HepG2 (cell line): ENCODE measurements at regions not wholly inside any gene's neighbourhood (a gene's known extent, or its start where the extent isn't known, plus 50 kb on each side); places are given as distances from the start of the nearest gene placed in this dataset.

Experiments used
- ATAC-seq: fragments of 200-7000 bp; cut with Tn5 transposase; 3 replicates; pipeline ENCODE4 v1.9.1; 2020; ENCODE audit warnings: mild to moderate bottlenecking, moderate library complexity
- BruUV-seq: library from RNA; stranded (reverse); fragments of 400-500 nt; replicated peaks from 2 replicates; lab custom pipeline; 2021; lab: Mats Ljungman, UMichigan
- CTCF ChIA-PET: fragments of 300-600 bp; formaldehyde crosslinking; extraction: SDS; loops from one replicate; lab custom pipeline; 2021; ENCODE audit warnings: low total read pairs, inconsistent platforms, low intra/inter-chr PET ratio; lab: Yijun Ruan, JAX
- POLR2A ChIA-PET: fragments of 350-600 bp; sonication (Branson Sonifier 250); formaldehyde crosslinking; loops from one replicate; lab custom pipeline; 2020; ENCODE audit warnings: antibody characterized with exemption, inconsistent platforms; lab: Yijun Ruan, JAX
- DNase-seq: peaks from one replicate; pipeline ENCODE4 v3.0.0-alpha.2; 2015; ENCODE audit warnings: low spot score
- FAIRE-seq: peaks from 3 replicates; lab custom pipeline; 2011; peaks lifted over from hg19 to GRCh38; lab: Jason Lieb, UNC
- H2AFZ ChIP-seq: one replicate; pipeline ENCODE4 v1.6.1; 2011; ENCODE audit warnings: low read length, inconsistent platforms
- H3K27ac ChIP-seq: fragments of 300-600 bp; 3 replicates; pipeline ENCODE4 v1.8.0; 2011; ENCODE audit warnings: mixed run types, mild to moderate bottlenecking, mixed read lengths, low read length, inconsistent platforms; ENCODE audit not compliant: insufficient read depth; ENCODE audit errors: extremely low read length
- H3K27me3 ChIP-seq, 2 experiments: fragments of 200-600 bp in 1 of 2; 2 replicates in 1 of 2; 3 replicates in 1 of 2; pipeline versions ENCODE4 v1.6.0 to v1.8.0; 2011; ENCODE audit warnings: low read length in 2 of 2, mild to moderate bottlenecking in 2 of 2, moderate library complexity in 2 of 2, inconsistent platforms in 1 of 2; ENCODE audit not compliant: insufficient read depth in 2 of 2, control insufficient read depth in 1 of 2
- H3K36me3 ChIP-seq, 2 experiments: fragments of 200-600 bp in 1 of 2; replicated peaks in 1 of 2; 2 replicates in 1 of 2; 3 replicates in 1 of 2; pipeline versions ENCODE4 v1.5.1 to v1.8.0; 2011; ENCODE audit warnings: low read length in 2 of 2, inconsistent platforms in 1 of 2; ENCODE audit not compliant: insufficient read depth in 2 of 2, control insufficient read depth in 1 of 2
- H3K4me1 ChIP-seq: 2 replicates; pipeline ENCODE4 v1.5.1; 2012; ENCODE audit warnings: low read length, inconsistent platforms; ENCODE audit not compliant: insufficient read depth
- H3K4me2 ChIP-seq: 2 replicates; pipeline ENCODE4 v1.6.0; 2011; ENCODE audit warnings: low read depth, low read length, inconsistent platforms
- H3K4me3 ChIP-seq, 3 experiments: fragments of 200-600 bp in 1 of 3; sonication (generic), shearing (Covaris generic) in 1 of 3; replicated peaks in 1 of 3; 2 replicates each; pipeline ENCODE4 v1.5.1; 2011 to 2016; ENCODE audit warnings: low read length in 3 of 3, inconsistent platforms in 2 of 3, low read depth in 2 of 3, mild to moderate bottlenecking in 2 of 3, control low read depth in 1 of 3, mixed read lengths in 1 of 3; ENCODE audit not compliant: insufficient read depth in 1 of 3
- H3K79me2 ChIP-seq: one replicate; pipeline ENCODE4 v1.6.1; 2011; ENCODE audit warnings: low read length, inconsistent platforms; ENCODE audit not compliant: insufficient read depth
- H3K9ac ChIP-seq: 2 replicates; pipeline ENCODE4 v1.6.0; 2011; ENCODE audit warnings: mild to moderate bottlenecking, low read depth, low read length, inconsistent platforms; ENCODE audit not compliant: insufficient read depth
- H3K9me3 ChIP-seq: 2 replicates; pipeline ENCODE4 v1.5.1; 2012; ENCODE audit warnings: mild to moderate bottlenecking, low read length
- H4K20me1 ChIP-seq: 2 replicates; pipeline ENCODE4 v1.6.0; 2011; ENCODE audit warnings: inconsistent platforms, mild to moderate bottlenecking, low read length, moderate library complexity; ENCODE audit not compliant: insufficient read depth
- HHEX ChIP-seq: IDR thresholded peaks from 2 replicates; pipeline ENCODE4 v1.6.1; 2016; ENCODE audit warnings: control low read depth
- HOXA9 ChIP-seq: sonication (generic); formaldehyde crosslinking; IDR thresholded peaks from 2 replicates; pipeline ENCODE4 v1.8.1; 2022; ENCODE audit warnings: missing genetic modification reagents, mild to moderate bottlenecking, moderate library complexity, borderline replicate concordance
- MATR3 ChIP-seq: sonication (generic); formaldehyde crosslinking; IDR thresholded peaks from 2 replicates; pipeline ENCODE4 v1.4.0; 2020; ENCODE audit warnings: missing genetic modification reagents
- NFE2L2 ChIP-seq: fragments of 150-350 bp; IDR thresholded peaks from 2 replicates; pipeline ENCODE4 v1.6.1; 2014; ENCODE audit warnings: low read length
- SRSF9 ChIP-seq: fragments of 200-400 bp; formaldehyde crosslinking; IDR thresholded peaks from 2 replicates; pipeline ENCODE4 v1.6.1; 2018; ENCODE audit warnings: borderline replicate concordance, mild to moderate bottlenecking, low read depth, low read length; ENCODE audit not compliant: insufficient read depth, poor library complexity, severe bottlenecking
- THYN1 ChIP-seq: sonication (generic); formaldehyde crosslinking; IDR thresholded peaks from 2 replicates; pipeline ENCODE4 v1.8.1; 2023; ENCODE audit warnings: low read depth, mild to moderate bottlenecking, moderate library complexity, missing genetic modification reagents, borderline replicate concordance
- ZNF256 ChIP-seq: sonication (generic); formaldehyde crosslinking; conservative IDR thresholded peaks from 2 replicates; pipeline ENCODE4 v1.4.0; 2020; ENCODE audit warnings: missing genetic modification reagents
- ZNF367 ChIP-seq: sonication (generic); formaldehyde crosslinking; IDR thresholded peaks from 2 replicates; pipeline ENCODE4 v1.4.0; 2020; ENCODE audit warnings: missing genetic modification reagents, borderline replicate concordance
- ZNF567 ChIP-seq: sonication (generic); formaldehyde crosslinking; IDR thresholded peaks from 2 replicates; pipeline ENCODE4 v1.8.1; 2023; ENCODE audit warnings: mild to moderate bottlenecking, missing genetic modification reagents, borderline replicate concordance
- ZNF644 ChIP-seq: IDR thresholded peaks from 2 replicates; pipeline ENCODE4 v1.6.1; 2016; ENCODE audit warnings: low read depth
- ZNF761 ChIP-seq: sonication (generic); formaldehyde crosslinking; conservative IDR thresholded peaks from 2 replicates; pipeline ENCODE4 v1.4.0; 2020; ENCODE audit warnings: mild to moderate bottlenecking, missing genetic modification reagents
- whole genome bisulfite sequencing: methylation state at CpG from one replicate; pipeline ENCODE4 v1.1.6; 2017; ENCODE audit warnings: low lambda C conversion rate; 5-methylcytosine and 5-hydroxymethylcytosine counted together
- in situ Hi-C: cut with HindIII; loops from 2 replicates; pipeline ENCODE4 v1.10.0; 2017; ENCODE audit warnings: low pct_unique_long_range_greater_than_20kb; ENCODE audit not compliant: extremely low pct_ligation_motif_present
- intact Hi-C: fragments of 100-400 bp; cut with micrococcal nuclease; formaldehyde crosslinking; loops from one replicate; pipeline ENCODE4 v1.10.0; 2022; ENCODE audit not compliant: unreplicated experiment
- TF ChIP-seq, protein P1 (sequence below): sonication (generic); formaldehyde crosslinking; IDR thresholded peaks from 2 replicates; pipeline ENCODE4 v1.5.0; 2020; ENCODE audit warnings: missing genetic modification reagents, mild to moderate bottlenecking, borderline replicate concordance

GRCh38 chr17:68812876-68813584, 142.2 kb downstream of the ABCA8 start:
- no peaks in the 10 kb centered on the region for H4K20me1 ChIP-seq
- CTCF ChIA-PET, result no interaction called here
- intact Hi-C loops, result no loop called here
- DNase-seq, result no peak
- no peak overlapping the region for H3K9ac ChIP-seq
- POLR2A ChIA-PET, result interaction anchor here (1.0 kb wide), 1 partner anchor 35 kb away, joined by 3 read pairs; no protein-coding TSS in a partner anchor
- H2AFZ ChIP-seq, result peak overlapping the region; percentile 22
- no peak overlapping the region for H3K27ac ChIP-seq
- H3K4me3 ChIP-seq, result no peak overlapping the region
- 67% methylated on average over 1 of the region's 1 CpG for WGBS
- in situ Hi-C loops, result no loop called here
- no peaks in the 10 kb centered on the region for H3K79me2 ChIP-seq
- no peak for TF ChIP-seq ZNF567
- TF ChIP-seq, all 625 proteins: peak for 0
- FAIRE-seq (no peak), ATAC-seq (no peak)
- peaks cover 14% of the 10 kb centered on the region for H3K9me3 ChIP-seq
- no TSS peak for BruUV-seq
- H3K4me2 ChIP-seq, result no peak overlapping the region
- H3K4me1 ChIP-seq, result peaks cover 12% of the 10 kb centered on the region
- no peaks in the 10 kb centered on the region for H3K27me3 ChIP-seq
- H3K36me3 ChIP-seq, result no peaks in the 10 kb centered on the region

- Histone ChIP-seq H3K9ac (no peak overlapping the region), H3K36me3 (no peaks in the 10 kb centered on the region), H3K27me3 (no peaks in the 10 kb centered on the region), H3K27ac (no peak overlapping the region), H2AFZ (no peak overlapping the region), H3K9me3 (peaks cover 14% of the 10 kb centered on the region), H4K20me1 (no peaks in the 10 kb centered on the region), H3K4me3 (no peak overlapping the region), H3K4me2 (no peak overlapping the region), H3K79me2 (no peaks in the 10 kb centered on the region), H3K4me1 (peaks cover 12% of the 10 kb centered on the region)
- no peak for FAIRE-seq
- in situ Hi-C loops (no loop called here), intact Hi-C loops (no loop called here)
- WGBS, result 92% methylated on average over 2 of the region's 2 CpGs
- BruUV-seq, result no TSS peak
- DNase-seq, result no peak
- no peak for ATAC-seq
- POLR2A ChIA-PET, result interaction anchor here (1.4 kb wide), 1 partner anchor 14 kb away, joined by 4 read pairs; no protein-coding TSS in a partner anchor
- TF ChIP-seq THYN1 (CRISPR knock-in tag) (no peak), ZNF367 (CRISPR knock-in tag) (no peak), HHEX (no peak), HOXA9 (no peak), SRSF9 (no peak), MATR3 (CRISPR knock-in tag) (no peak), ZNF761 (CRISPR knock-in tag) (no peak), NFE2L2 (no peak), ZNF256 (CRISPR knock-in tag) (no peak), ZNF644 (no peak)
- TF ChIP-seq, protein P1, sequence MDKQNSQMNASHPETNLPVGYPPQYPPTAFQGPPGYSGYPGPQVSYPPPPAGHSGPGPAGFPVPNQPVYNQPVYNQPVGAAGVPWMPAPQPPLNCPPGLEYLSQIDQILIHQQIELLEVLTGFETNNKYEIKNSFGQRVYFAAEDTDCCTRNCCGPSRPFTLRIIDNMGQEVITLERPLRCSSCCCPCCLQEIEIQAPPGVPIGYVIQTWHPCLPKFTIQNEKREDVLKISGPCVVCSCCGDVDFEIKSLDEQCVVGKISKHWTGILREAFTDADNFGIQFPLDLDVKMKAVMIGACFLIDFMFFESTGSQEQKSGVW, result no peak
- CTCF ChIA-PET, result no interaction called here
These were observed 146.0 kb downstream of the ABCA8 start for GRCh38 chr17:68809148-68809547.
